Effector memory CD4-positive, alpha-beta T cell (primary cell): ENCODE measurements at regions not wholly inside any gene's neighbourhood (a gene's known extent, or its start where the extent isn't known, plus 50 kb on each side); places are given as distances from the start of the nearest gene placed in this dataset.

Experiments
- DNase-seq, 3 donors: peaks; one replicate each; pipeline ENCODE4 v3.0.0-alpha.2; 2020
- H3K27ac ChIP-seq: 2 replicates; pipeline ENCODE4 v1.7.0; 2013; ENCODE audit warnings: mild to moderate bottlenecking, low read length, moderate library complexity; ENCODE audit not compliant: insufficient read depth, poor library complexity, severe bottlenecking
- H3K27me3 ChIP-seq: replicated peaks from 2 replicates; pipeline ENCODE4 v1.7.0; 2013; ENCODE audit warnings: mild to moderate bottlenecking, low read length; ENCODE audit not compliant: insufficient read depth, control insufficient read depth, poor library complexity, severe bottlenecking
- H3K36me3 ChIP-seq: 2 replicates; pipeline ENCODE4 v1.7.0; 2013; ENCODE audit warnings: mild to moderate bottlenecking, low read length, moderate library complexity; ENCODE audit not compliant: control insufficient read depth, insufficient read depth
- H3K4me1 ChIP-seq: 2 replicates; pipeline ENCODE4 v1.7.0; 2013; ENCODE audit warnings: low read length, mild to moderate bottlenecking; ENCODE audit not compliant: control insufficient read depth, insufficient read depth, poor library complexity, severe bottlenecking
- H3K4me3 ChIP-seq: 2 replicates; pipeline ENCODE4 v1.7.0; 2013; ENCODE audit warnings: low read length, low read depth, mild to moderate bottlenecking; ENCODE audit not compliant: insufficient read depth, poor library complexity, severe bottlenecking
- H3K9me3 ChIP-seq: 2 replicates; pipeline ENCODE4 v1.7.0; 2013; ENCODE audit warnings: mild to moderate bottlenecking, low read length, moderate library complexity; ENCODE audit not compliant: control insufficient read depth

- H3K4me3 ChIP-seq, result no peak overlapping the region
- no peaks in the 10 kb centered on the region for H3K27me3 ChIP-seq
- H3K27ac ChIP-seq, result no peak overlapping the region
- no peaks in the 10 kb centered on the region for H3K4me1 ChIP-seq
- no peaks in the 10 kb centered on the region for H3K36me3 ChIP-seq
- no peak for DNase-seq
- H3K9me3 ChIP-seq, result no peaks in the 10 kb centered on the region
These were observed 86.8 kb upstream of the VAV3 start for GRCh38 chr1:108051631-108052377.

GRCh38 chr1:108050911-108051629, 86.1 kb upstream of the VAV3 start:
- DNase-seq, result no peak
- Histone ChIP-seq H3K4me3 (no peak overlapping the region), H3K9me3 (no peaks in the 10 kb centered on the region), H3K27me3 (no peaks in the 10 kb centered on the region), H3K4me1 (no peaks in the 10 kb centered on the region), H3K36me3 (no peaks in the 10 kb centered on the region), H3K27ac (no peak overlapping the region)

- H3K36me3 ChIP-seq, result no peaks in the 10 kb centered on the region
- H3K27ac ChIP-seq, result no peak overlapping the region
- H3K9me3 ChIP-seq, result no peaks in the 10 kb centered on the region
- no peak for DNase-seq
- no peaks in the 10 kb centered on the region for H3K4me1 ChIP-seq
- H3K27me3 ChIP-seq, result no peaks in the 10 kb centered on the region
- no peak overlapping the region for H3K4me3 ChIP-seq
These were observed 85.2 kb upstream of the VAV3 start for GRCh38 chr1:108050158-108050557.

GRCh38 chr1:108049178-108049819, 84.3 kb upstream of the VAV3 start:
- Histone ChIP-seq H3K4me1 (no peaks in the 10 kb centered on the region), H3K36me3 (no peaks in the 10 kb centered on the region), H3K9me3 (no peaks in the 10 kb centered on the region), H3K27me3 (no peaks in the 10 kb centered on the region), H3K4me3 (no peak overlapping the region), H3K27ac (no peak overlapping the region)
- DNase-seq, result no peak

- DNase-seq, result no peak
- no peaks in the 10 kb centered on the region for H3K4me1 ChIP-seq
- no peaks in the 10 kb centered on the region for H3K27me3 ChIP-seq
These were observed 83.6 kb upstream of the VAV3 start for GRCh38 chr1:108048301-108049177.

GRCh38 chr1:108047085-108047484, 82.1 kb upstream of the VAV3 start:
- no peak for DNase-seq
- Histone ChIP-seq H3K9me3 (no peaks in the 10 kb centered on the region), H3K4me1 (no peaks in the 10 kb centered on the region), H3K27me3 (no peaks in the 10 kb centered on the region), H3K27ac (no peak overlapping the region), H3K4me3 (no peak overlapping the region), H3K36me3 (no peaks in the 10 kb centered on the region)

More at GRCh38 chr1:108048301-108049177, 83.6 kb upstream of the VAV3 start:
- Histone ChIP-seq H3K9me3 (no peaks in the 10 kb centered on the region), H3K36me3 (no peaks in the 10 kb centered on the region), H3K27ac (no peak overlapping the region), H3K4me3 (no peak overlapping the region)

- H3K4me3 ChIP-seq, result no peak overlapping the region
- DNase-seq, result no peak
- H3K27me3 ChIP-seq, result no peaks in the 10 kb centered on the region
- H3K9me3 ChIP-seq, result no peaks in the 10 kb centered on the region
- peaks cover 3% of the 10 kb centered on the region for H3K4me1 ChIP-seq
- no peaks in the 10 kb centered on the region for H3K36me3 ChIP-seq
- no peak overlapping the region for H3K27ac ChIP-seq
These were observed 81.0 kb upstream of the VAV3 start for GRCh38 chr1:108046026-108046425.

GRCh38 chr1:108045460-108045859, 80.5 kb upstream of the VAV3 start:
- H3K36me3 ChIP-seq, result no peaks in the 10 kb centered on the region
- DNase-seq, result no peak
- H3K4me1 ChIP-seq, result peaks cover 3% of the 10 kb centered on the region
- no peaks in the 10 kb centered on the region for H3K9me3 ChIP-seq
- no peaks in the 10 kb centered on the region for H3K27me3 ChIP-seq
- no peak overlapping the region for H3K4me3 ChIP-seq
- no peak overlapping the region for H3K27ac ChIP-seq

GRCh38 chr1:108044318-108044717, 79.3 kb upstream of the VAV3 start:
- H3K36me3 ChIP-seq, result no peaks in the 10 kb centered on the region
- H3K27me3 ChIP-seq, result no peaks in the 10 kb centered on the region
- no peaks in the 10 kb centered on the region for H3K9me3 ChIP-seq
- H3K27ac ChIP-seq, result no peak overlapping the region
- no peak overlapping the region for H3K4me3 ChIP-seq
- H3K4me1 ChIP-seq, result peaks cover 3% of the 10 kb centered on the region
- no peak for DNase-seq
